Caco-2 (cell line): ENCODE measurements at regions not wholly inside any gene's neighbourhood (a gene's known extent, or its start where the extent isn't known, plus 50 kb on each side); places are given as distances from the start of the nearest gene placed in this dataset.

Source experiments
- BruUV-seq: library from RNA; stranded (reverse); fragments of 400-500 nt; replicated peaks from 2 replicates; lab custom pipeline; 2021; lab: Mats Ljungman, UMichigan
- CTCF ChIA-PET: fragments of 300-600 bp; sonication (Branson Sonifier 250); formaldehyde crosslinking; loops from one replicate; lab custom pipeline; 2022; ENCODE audit warnings: antibody characterized with exemption; lab: Charles Lee
- POLR2A ChIA-PET: fragments of 300-600 bp; sonication (Branson Sonifier 250); formaldehyde crosslinking; loops from one replicate; lab custom pipeline; 2022; ENCODE audit warnings: antibody characterized with exemption; lab: Charles Lee
- DNase-seq, 2 experiments: peaks; one replicate each; pipeline versions ENCODE4 v3.0.0 to v3.0.0-alpha.2; 2020 to 2022
- H3K27me3 ChIP-seq: replicated peaks from 2 replicates; pipeline ENCODE4 v1.6.0; 2011; ENCODE audit warnings: low read length; ENCODE audit not compliant: control insufficient read depth, insufficient read depth
- H3K36me3 ChIP-seq: 2 replicates; pipeline ENCODE4 v1.5.1; 2011; ENCODE audit warnings: low read length; ENCODE audit not compliant: control insufficient read depth, insufficient read depth
- H3K4me1 ChIP-seq: fragments of 250-450 bp; sonication (Bioruptor Pico); 2 replicates; pipeline ENCODE4 v1.5.1; 2020; ENCODE audit warnings: mild to moderate bottlenecking
- H3K4me3 ChIP-seq: 2 replicates; pipeline ENCODE4 v1.5.1; 2011; ENCODE audit warnings: low read depth, mild to moderate bottlenecking, control low read depth, low read length
- H3K9me3 ChIP-seq: fragments of 250-450 bp; sonication (Bioruptor Pico); 2 replicates; pipeline ENCODE4 v1.5.1; 2020; ENCODE audit warnings: mild to moderate bottlenecking, moderate library complexity
- H3K27ac Mint-ChIP-seq: one replicate; pipeline ENCODE4 v1.8.0; 2022; ENCODE audit warnings: mixed read lengths; ENCODE audit not compliant: unreplicated experiment
- H3K27me3 Mint-ChIP-seq: one replicate; pipeline ENCODE4 v1.8.0; 2022; ENCODE audit warnings: mixed read lengths; ENCODE audit not compliant: insufficient read depth, unreplicated experiment
- H3K36me3 Mint-ChIP-seq: one replicate; pipeline ENCODE4 v1.8.0; 2022; ENCODE audit warnings: mild to moderate bottlenecking, mixed read lengths; ENCODE audit not compliant: insufficient read depth, unreplicated experiment
- H3K4me1 Mint-ChIP-seq: one replicate; pipeline ENCODE4 v1.8.0; 2022; ENCODE audit warnings: low read depth, mixed read lengths; ENCODE audit not compliant: unreplicated experiment
- H3K4me3 Mint-ChIP-seq: one replicate; pipeline ENCODE4 v1.8.0; 2022; ENCODE audit warnings: mild to moderate bottlenecking, moderate library complexity, mixed read lengths; ENCODE audit not compliant: unreplicated experiment
- H3K9me3 Mint-ChIP-seq: one replicate; pipeline ENCODE4 v1.8.0; 2022; ENCODE audit warnings: mixed read lengths; ENCODE audit not compliant: unreplicated experiment
- intact Hi-C: fragments of 100-400 bp; cut with micrococcal nuclease; formaldehyde crosslinking; loops from one replicate; pipeline ENCODE4 v1.10.0; 2022; ENCODE audit not compliant: unreplicated experiment
- TF ChIP-seq, protein P1 (sequence below), 2 experiments: fragments of 200-600 bp in 1 of 2; IDR thresholded peaks; 1 replicate in 1 of 2; 2 replicates in 1 of 2; pipeline versions ENCODE4 v1.5.1 to v1.8.0; 2011 to 2022; ENCODE audit warnings: antibody characterized with exemption in 1 of 2, control low read depth in 1 of 2, inconsistent platforms in 1 of 2, low read depth in 1 of 2, low read length in 1 of 2, mild to moderate bottlenecking in 1 of 2, moderate library complexity in 1 of 2; ENCODE audit not compliant: insufficient read depth in 1 of 2, severe bottlenecking in 1 of 2, unreplicated experiment in 1 of 2

GRCh38 chr2:238985041-238985729 is 137.3 kb downstream of the TWIST2 start:
- TF ChIP-seq, protein P1, sequence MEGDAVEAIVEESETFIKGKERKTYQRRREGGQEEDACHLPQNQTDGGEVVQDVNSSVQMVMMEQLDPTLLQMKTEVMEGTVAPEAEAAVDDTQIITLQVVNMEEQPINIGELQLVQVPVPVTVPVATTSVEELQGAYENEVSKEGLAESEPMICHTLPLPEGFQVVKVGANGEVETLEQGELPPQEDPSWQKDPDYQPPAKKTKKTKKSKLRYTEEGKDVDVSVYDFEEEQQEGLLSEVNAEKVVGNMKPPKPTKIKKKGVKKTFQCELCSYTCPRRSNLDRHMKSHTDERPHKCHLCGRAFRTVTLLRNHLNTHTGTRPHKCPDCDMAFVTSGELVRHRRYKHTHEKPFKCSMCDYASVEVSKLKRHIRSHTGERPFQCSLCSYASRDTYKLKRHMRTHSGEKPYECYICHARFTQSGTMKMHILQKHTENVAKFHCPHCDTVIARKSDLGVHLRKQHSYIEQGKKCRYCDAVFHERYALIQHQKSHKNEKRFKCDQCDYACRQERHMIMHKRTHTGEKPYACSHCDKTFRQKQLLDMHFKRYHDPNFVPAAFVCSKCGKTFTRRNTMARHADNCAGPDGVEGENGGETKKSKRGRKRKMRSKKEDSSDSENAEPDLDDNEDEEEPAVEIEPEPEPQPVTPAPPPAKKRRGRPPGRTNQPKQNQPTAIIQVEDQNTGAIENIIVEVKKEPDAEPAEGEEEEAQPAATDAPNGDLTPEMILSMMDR (IDR thresholded peaks at IDR 0.05; ENCODE audit: insufficient read depth in 1 of 2, low read depth in 1 of 2, low read length in 1 of 2, severe bottlenecking in 1 of 2, unreplicated experiment in 1 of 2) = no peak
- no TSS peak for BruUV-seq
- Mint-ChIP-seq H3K27me3 (no peaks in the 10 kb centered on the region), H3K9me3 (no peaks in the 10 kb centered on the region), H3K36me3 (no peaks in the 10 kb centered on the region), H3K4me1 (no peaks in the 10 kb centered on the region), H3K4me3 (no peak overlapping the region), H3K27ac (no peak overlapping the region)
- Histone ChIP-seq H3K4me1 (no peaks in the 10 kb centered on the region), H3K27me3 (no peaks in the 10 kb centered on the region), H3K4me3 (no peak overlapping the region), H3K36me3 (no peaks in the 10 kb centered on the region), H3K9me3 (no peaks in the 10 kb centered on the region)
- ChIA-PET CTCF (no interaction called here), POLR2A (no interaction called here)
- intact Hi-C loops = no loop called here
- DNase-seq = no peak

DNA sequence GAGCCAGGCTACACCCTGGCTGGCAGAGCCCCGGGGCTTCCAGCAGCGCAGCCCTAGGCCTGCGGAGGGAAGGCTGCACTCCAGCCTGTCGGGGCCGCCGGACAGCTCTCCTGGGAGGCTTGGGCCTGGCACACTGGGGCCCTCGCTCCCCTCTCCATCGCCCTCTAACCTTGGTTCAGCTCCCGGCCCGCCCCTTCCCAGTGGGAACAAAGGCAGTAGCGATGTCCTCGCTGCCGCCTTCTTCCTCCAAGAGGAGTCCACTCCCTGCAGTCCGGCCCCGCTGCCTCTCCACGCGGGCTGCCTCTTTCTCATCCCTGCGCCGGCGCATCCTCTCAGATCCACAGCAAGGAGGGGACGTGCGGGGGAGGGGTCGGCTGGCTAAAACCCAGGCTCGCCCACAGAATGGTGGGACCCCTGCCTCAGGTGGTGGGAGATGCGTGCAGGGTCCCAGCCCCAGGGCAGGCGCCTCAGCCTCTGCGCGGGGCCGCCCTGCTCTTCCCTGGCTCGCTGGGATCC is 138.1 kb downstream of the TWIST2 start:
- Histone ChIP-seq H3K27me3 (no peaks in the 10 kb centered on the region), H3K36me3 (no peaks in the 10 kb centered on the region), H3K4me3 (no peak overlapping the region), H3K4me1 (no peaks in the 10 kb centered on the region), H3K9me3 (no peaks in the 10 kb centered on the region)
- no TSS peak for BruUV-seq
- ChIA-PET POLR2A (no interaction called here), CTCF (no interaction called here)
- Mint-ChIP-seq H3K4me3 (no peak overlapping the region), H3K27ac (no peak overlapping the region), H3K9me3 (no peaks in the 10 kb centered on the region), H3K36me3 (no peaks in the 10 kb centered on the region), H3K4me1 (no peaks in the 10 kb centered on the region), H3K27me3 (no peaks in the 10 kb centered on the region)
- TF ChIP-seq, protein P1 (IDR thresholded peaks at IDR 0.05; ENCODE audit: insufficient read depth in 1 of 2, low read depth in 1 of 2, low read length in 1 of 2, severe bottlenecking in 1 of 2, unreplicated experiment in 1 of 2) = no peak
- DNase-seq = no peak
- intact Hi-C loops = no loop called here

DNA sequence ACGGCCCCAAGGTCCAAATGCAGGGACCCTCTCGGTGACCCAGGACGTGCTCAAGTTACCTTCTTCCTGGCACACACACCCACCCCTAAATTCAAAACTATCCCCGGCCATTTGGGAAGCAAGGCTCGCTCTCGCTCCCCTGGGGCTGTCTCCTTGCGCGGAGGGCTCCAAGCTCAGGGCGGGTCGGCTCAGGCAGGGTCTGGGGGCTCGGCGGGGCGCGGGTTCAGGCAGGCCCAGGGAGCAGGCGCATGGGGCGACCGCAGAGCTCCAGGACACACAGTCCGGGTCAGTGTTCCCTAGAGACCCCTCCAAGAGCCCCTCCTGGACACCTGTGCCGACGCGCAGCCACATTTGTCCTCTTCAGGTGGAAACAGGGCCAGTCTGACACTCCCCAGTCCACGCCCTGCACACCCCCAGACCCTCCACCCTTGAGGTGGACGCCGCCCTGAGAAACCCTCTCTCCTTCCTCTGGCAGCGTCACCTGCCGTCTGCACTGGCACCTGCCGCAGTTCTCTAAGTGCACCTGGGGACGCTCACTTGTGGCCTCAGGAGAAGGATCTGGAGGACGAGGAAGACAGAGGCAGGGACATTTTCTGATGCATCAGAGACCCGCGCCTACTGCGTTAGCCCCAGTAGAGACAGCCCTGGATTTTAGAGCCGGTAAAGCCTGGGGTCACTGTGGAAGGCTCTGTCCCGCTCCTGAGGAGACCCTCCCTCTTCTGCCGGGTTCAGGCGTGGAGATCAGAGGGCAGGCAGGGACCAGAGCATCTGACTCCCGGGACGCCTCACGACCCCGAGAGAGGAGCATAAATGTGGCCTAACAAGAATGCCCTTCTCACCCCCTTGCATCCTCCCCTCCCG is 138.8 kb downstream of the TWIST2 start:
- POLR2A ChIA-PET = no interaction called here
- intact Hi-C loops = no loop called here
- BruUV-seq = no TSS peak
- H3K4me1 Mint-ChIP-seq = no peaks in the 10 kb centered on the region
- CTCF ChIA-PET = no interaction called here
- no peak overlapping the region for H3K27ac Mint-ChIP-seq
- H3K36me3 Mint-ChIP-seq = no peaks in the 10 kb centered on the region
- Histone ChIP-seq H3K4me3 (no peak overlapping the region), H3K9me3 (no peaks in the 10 kb centered on the region), H3K36me3 (no peaks in the 10 kb centered on the region), H3K4me1 (no peaks in the 10 kb centered on the region), H3K27me3 (no peaks in the 10 kb centered on the region)
- no peak for DNase-seq
- no peaks in the 10 kb centered on the region for H3K27me3 Mint-ChIP-seq
- H3K9me3 Mint-ChIP-seq = no peaks in the 10 kb centered on the region
- H3K4me3 Mint-ChIP-seq = no peak overlapping the region
- TF ChIP-seq, protein P1 (IDR thresholded peaks at IDR 0.05; ENCODE audit: insufficient read depth in 1 of 2, low read depth in 1 of 2, low read length in 1 of 2, severe bottlenecking in 1 of 2, unreplicated experiment in 1 of 2) = no peak
